Keratinocyte (primary cell): ENCODE measurements at regions not wholly inside any gene's neighbourhood (a gene's known extent, or its start where the extent isn't known, plus 50 kb on each side); places are given as distances from the start of the nearest gene placed in this dataset.

Experiments
- EZH2 ChIP-seq: IDR thresholded peaks from one replicate; pipeline ENCODE4 v1.6.1; 2012; ENCODE audit warnings: inconsistent platforms, mild to moderate bottlenecking, low read length, moderate library complexity
- TF ChIP-seq, protein P1 (sequence below), 3 experiments: IDR thresholded peaks in 1 of 3; conservative IDR thresholded peaks in 1 of 3; optimal IDR thresholded peaks in 1 of 3; 2 replicates in 2 of 3; 3 replicates in 1 of 3; pipeline versions ENCODE3 to v1.5.1; 2011; ENCODE audit warnings: low read length in 3 of 3, mild to moderate bottlenecking in 3 of 3, moderate library complexity in 2 of 3, control low read depth in 1 of 3, inconsistent platforms in 1 of 3; ENCODE audit not compliant: insufficient read depth in 2 of 3; ENCODE audit errors: extremely low read depth in 1 of 3

DNA sequence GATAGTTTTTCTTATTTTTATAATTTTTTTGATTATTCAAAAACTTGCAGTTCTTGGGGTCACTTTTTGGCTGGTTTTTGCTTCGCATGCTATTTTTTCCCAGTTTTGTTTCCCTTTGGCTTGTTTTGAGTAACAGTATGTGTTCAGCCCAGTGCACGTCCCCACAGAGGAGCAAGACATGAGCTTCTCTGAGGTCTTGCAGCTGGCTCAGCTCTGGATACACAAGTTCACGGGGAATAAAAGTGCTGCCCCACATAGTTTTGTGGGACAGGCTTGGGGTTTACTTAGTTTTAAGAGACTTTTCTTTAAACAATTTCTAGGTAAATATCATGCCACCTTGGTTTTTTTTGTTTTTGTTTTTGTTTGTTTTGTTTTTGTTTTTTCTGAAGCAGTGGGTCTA lies 297.8 kb upstream of the IRX1 start:
- TF ChIP-seq, protein P1, sequence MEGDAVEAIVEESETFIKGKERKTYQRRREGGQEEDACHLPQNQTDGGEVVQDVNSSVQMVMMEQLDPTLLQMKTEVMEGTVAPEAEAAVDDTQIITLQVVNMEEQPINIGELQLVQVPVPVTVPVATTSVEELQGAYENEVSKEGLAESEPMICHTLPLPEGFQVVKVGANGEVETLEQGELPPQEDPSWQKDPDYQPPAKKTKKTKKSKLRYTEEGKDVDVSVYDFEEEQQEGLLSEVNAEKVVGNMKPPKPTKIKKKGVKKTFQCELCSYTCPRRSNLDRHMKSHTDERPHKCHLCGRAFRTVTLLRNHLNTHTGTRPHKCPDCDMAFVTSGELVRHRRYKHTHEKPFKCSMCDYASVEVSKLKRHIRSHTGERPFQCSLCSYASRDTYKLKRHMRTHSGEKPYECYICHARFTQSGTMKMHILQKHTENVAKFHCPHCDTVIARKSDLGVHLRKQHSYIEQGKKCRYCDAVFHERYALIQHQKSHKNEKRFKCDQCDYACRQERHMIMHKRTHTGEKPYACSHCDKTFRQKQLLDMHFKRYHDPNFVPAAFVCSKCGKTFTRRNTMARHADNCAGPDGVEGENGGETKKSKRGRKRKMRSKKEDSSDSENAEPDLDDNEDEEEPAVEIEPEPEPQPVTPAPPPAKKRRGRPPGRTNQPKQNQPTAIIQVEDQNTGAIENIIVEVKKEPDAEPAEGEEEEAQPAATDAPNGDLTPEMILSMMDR (optimal IDR thresholded peaks at IDR 0.05 in 1 of 3, IDR thresholded peaks at IDR 0.05 in 1 of 3, conservative IDR thresholded peaks at IDR 0.05 in 1 of 3; ENCODE audit: extremely low read depth in 1 of 3, insufficient read depth in 2 of 3, low read length in 3 of 3), result no peak
- no peak for TF ChIP-seq EZH2
